ENCODE measurements at regions not wholly inside any gene's neighbourhood (a gene's known extent, or its start where the extent isn't known, plus 50 kb on each side); places are given as distances from the start of the nearest gene placed in this dataset.

GRCh38 chr18:10025711-10026670, 112.2 kb downstream of the VAPA start:
- TF ChIP-seq CTCF (IDR thresholded peaks at IDR 0.05) (no peak), POLR2A (IDR thresholded peaks at IDR 0.05) (no peak)
